NCI-H1417 (cell line): ENCODE measurements at regions not wholly inside any gene's neighbourhood (a gene's known extent, or its start where the extent isn't known, plus 50 kb on each side); places are given as distances from the start of the nearest gene placed in this dataset.
A peak's percentile ranks its signal among the peaks of the same experiment; 100 is the strongest.

Source experiments
- DNase-seq, 3 experiments: peaks; one replicate each; lab custom pipeline; 2025; lab: John Stamatoyannopoulos, UW

GRCh38 chr12:97324471-97324870 is 138.1 kb upstream of the RMST start:
- DNase-seq: no peak

GRCh38 chr12:97335115-97335514 is 127.5 kb upstream of the RMST start:
- peak in 2 of 3 experiments; percentile 10 to 62 for DNase-seq

- no peak for DNase-seq
These were observed 125.5 kb upstream of the RMST start for GRCh38 chr12:97336900-97337751.

- no peak for DNase-seq
These were observed 120.5 kb upstream of the RMST start for GRCh38 chr12:97342130-97342529.

- DNase-seq: peak in 1 of 3 experiments; percentile 13
These were observed 114.6 kb upstream of the RMST start for GRCh38 chr12:97347956-97348355.

GRCh38 chr12:97358361-97358760 is 104.2 kb upstream of the RMST start:
- no peak for DNase-seq

GRCh38 chr12:97359021-97359690 is 103.4 kb upstream of the RMST start:
- no peak for DNase-seq

GRCh38 chr12:97363693-97364092 is 98.9 kb upstream of the RMST start:
- DNase-seq: no peak

GRCh38 chr12:97368462-97369163 is 94.0 kb upstream of the RMST start:
- no peak for DNase-seq

GRCh38 chr12:97375310-97375709 is 87.3 kb upstream of the RMST start:
- no peak for DNase-seq

- DNase-seq: no peak
These were observed 82.2 kb upstream of the RMST start for GRCh38 chr12:97380440-97380839.

- no peak for DNase-seq
These were observed 77.5 kb upstream of the RMST start for GRCh38 chr12:97385121-97385520.

GRCh38 chr12:97386133-97386581 is 76.4 kb upstream of the RMST start:
- DNase-seq: peak in 1 of 3 experiments; percentile 12

GRCh38 chr12:97387844-97388243 is 74.8 kb upstream of the RMST start:
- DNase-seq: no peak

GRCh38 chr12:97394657-97395056 is 67.9 kb upstream of the RMST start:
- no peak for DNase-seq

- DNase-seq: peak in 1 of 3 experiments; percentile 62
These were observed 65.6 kb upstream of the RMST start for GRCh38 chr12:97397008-97397407.

- DNase-seq: no peak
These were observed 63.9 kb upstream of the RMST start for GRCh38 chr12:97398704-97399103.

- DNase-seq: peak in 1 of 3 experiments; percentile 43
These were observed 58.5 kb upstream of the RMST start for GRCh38 chr12:97404093-97404492.

GRCh38 chr12:97404543-97404942 is 58.1 kb upstream of the RMST start:
- DNase-seq: peak; percentile 69 to 88 (median 70)

GRCh38 chr12:97408363-97408762 is 54.2 kb upstream of the RMST start:
- no peak for DNase-seq

GRCh38 chr12:97411341-97411740 is 51.3 kb upstream of the RMST start:
- DNase-seq: no peak
